RWPE2 (cell line): ENCODE measurements at regions not wholly inside any gene's neighbourhood (a gene's known extent, or its start where the extent isn't known, plus 50 kb on each side); places are given as distances from the start of the nearest gene placed in this dataset.

Source experiments
- ATAC-seq: fragments of 200-7000 bp; cut with Tn5 transposase; 3 replicates; pipeline ENCODE4 v1.9.1; 2021; ENCODE audit warnings: low read depth
- DNase-seq: peaks from one replicate; pipeline ENCODE4 v3.0.0-alpha.2; 2020; ENCODE audit warnings: low spot score
- H3K27ac ChIP-seq: fragments of 450-650 bp; 2 replicates; pipeline ENCODE4 v1.5.1; 2017; ENCODE audit warnings: mild to moderate bottlenecking; ENCODE audit not compliant: poor library complexity, severe bottlenecking
- H3K27me3 ChIP-seq: fragments of 250-450 bp; sonication (Bioruptor Pico); 2 replicates; pipeline ENCODE4 v1.5.1; 2021; ENCODE audit warnings: mild to moderate bottlenecking, moderate library complexity; ENCODE audit not compliant: insufficient read depth, poor library complexity, severe bottlenecking
- H3K36me3 ChIP-seq: fragments of 250-450 bp; sonication (Bioruptor Pico); 2 replicates; pipeline ENCODE4 v1.5.1; 2020; ENCODE audit warnings: low read depth, mild to moderate bottlenecking, moderate library complexity
- H3K4me1 ChIP-seq: fragments of 250-450 bp; sonication (Bioruptor Pico); 2 replicates; pipeline ENCODE4 v1.5.1; 2021; ENCODE audit warnings: mild to moderate bottlenecking, moderate library complexity; ENCODE audit not compliant: insufficient read depth, poor library complexity, severe bottlenecking
- H3K4me3 ChIP-seq: fragments of 250-450 bp; sonication (Bioruptor Pico); 2 replicates; pipeline ENCODE4 v1.5.1; 2021; ENCODE audit warnings: mild to moderate bottlenecking, moderate library complexity; ENCODE audit not compliant: severe bottlenecking
- H3K9me3 ChIP-seq: fragments of 250-450 bp; sonication (Bioruptor Pico); 2 replicates; pipeline ENCODE4 v1.5.1; 2021; ENCODE audit warnings: mild to moderate bottlenecking, moderate library complexity; ENCODE audit not compliant: severe bottlenecking
- TF ChIP-seq, protein P1 (sequence below): fragments of 450-650 bp; IDR thresholded peaks from one replicate; pipeline ENCODE4 v1.5.1; 2017; ENCODE audit warnings: mild to moderate bottlenecking, moderate library complexity; ENCODE audit not compliant: poor library complexity, severe bottlenecking

DNA sequence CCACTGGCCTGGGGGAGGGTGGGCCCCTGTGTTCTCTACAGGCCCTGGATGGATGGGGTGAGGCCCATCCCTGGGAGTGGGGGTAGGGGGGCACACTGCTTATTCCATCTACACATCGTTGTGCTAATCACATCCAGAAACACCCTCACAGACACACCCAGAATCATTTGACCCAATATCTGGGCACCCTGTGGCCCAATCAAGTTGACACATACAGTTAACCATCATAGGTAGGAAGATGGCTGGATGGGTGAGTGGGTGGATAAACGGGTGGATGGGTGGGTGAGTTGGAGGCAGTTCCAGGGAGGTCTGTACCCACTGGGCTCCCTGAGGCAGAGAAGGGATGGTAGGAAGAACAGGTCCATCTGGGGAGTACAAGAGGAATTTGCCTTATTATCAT is 81.3 kb upstream of the LINC01488 start:
- DNase-seq: no peak
- no peaks in the 10 kb centered on the region for H3K9me3 ChIP-seq
- no peak overlapping the region for H3K4me3 ChIP-seq
- H3K36me3 ChIP-seq: no peaks in the 10 kb centered on the region
- H3K27ac ChIP-seq: no peak overlapping the region
- no peaks in the 10 kb centered on the region for H3K4me1 ChIP-seq
- TF ChIP-seq, protein P1, sequence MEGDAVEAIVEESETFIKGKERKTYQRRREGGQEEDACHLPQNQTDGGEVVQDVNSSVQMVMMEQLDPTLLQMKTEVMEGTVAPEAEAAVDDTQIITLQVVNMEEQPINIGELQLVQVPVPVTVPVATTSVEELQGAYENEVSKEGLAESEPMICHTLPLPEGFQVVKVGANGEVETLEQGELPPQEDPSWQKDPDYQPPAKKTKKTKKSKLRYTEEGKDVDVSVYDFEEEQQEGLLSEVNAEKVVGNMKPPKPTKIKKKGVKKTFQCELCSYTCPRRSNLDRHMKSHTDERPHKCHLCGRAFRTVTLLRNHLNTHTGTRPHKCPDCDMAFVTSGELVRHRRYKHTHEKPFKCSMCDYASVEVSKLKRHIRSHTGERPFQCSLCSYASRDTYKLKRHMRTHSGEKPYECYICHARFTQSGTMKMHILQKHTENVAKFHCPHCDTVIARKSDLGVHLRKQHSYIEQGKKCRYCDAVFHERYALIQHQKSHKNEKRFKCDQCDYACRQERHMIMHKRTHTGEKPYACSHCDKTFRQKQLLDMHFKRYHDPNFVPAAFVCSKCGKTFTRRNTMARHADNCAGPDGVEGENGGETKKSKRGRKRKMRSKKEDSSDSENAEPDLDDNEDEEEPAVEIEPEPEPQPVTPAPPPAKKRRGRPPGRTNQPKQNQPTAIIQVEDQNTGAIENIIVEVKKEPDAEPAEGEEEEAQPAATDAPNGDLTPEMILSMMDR: no peak
- ATAC-seq: no peak
- no peaks in the 10 kb centered on the region for H3K27me3 ChIP-seq

DNA sequence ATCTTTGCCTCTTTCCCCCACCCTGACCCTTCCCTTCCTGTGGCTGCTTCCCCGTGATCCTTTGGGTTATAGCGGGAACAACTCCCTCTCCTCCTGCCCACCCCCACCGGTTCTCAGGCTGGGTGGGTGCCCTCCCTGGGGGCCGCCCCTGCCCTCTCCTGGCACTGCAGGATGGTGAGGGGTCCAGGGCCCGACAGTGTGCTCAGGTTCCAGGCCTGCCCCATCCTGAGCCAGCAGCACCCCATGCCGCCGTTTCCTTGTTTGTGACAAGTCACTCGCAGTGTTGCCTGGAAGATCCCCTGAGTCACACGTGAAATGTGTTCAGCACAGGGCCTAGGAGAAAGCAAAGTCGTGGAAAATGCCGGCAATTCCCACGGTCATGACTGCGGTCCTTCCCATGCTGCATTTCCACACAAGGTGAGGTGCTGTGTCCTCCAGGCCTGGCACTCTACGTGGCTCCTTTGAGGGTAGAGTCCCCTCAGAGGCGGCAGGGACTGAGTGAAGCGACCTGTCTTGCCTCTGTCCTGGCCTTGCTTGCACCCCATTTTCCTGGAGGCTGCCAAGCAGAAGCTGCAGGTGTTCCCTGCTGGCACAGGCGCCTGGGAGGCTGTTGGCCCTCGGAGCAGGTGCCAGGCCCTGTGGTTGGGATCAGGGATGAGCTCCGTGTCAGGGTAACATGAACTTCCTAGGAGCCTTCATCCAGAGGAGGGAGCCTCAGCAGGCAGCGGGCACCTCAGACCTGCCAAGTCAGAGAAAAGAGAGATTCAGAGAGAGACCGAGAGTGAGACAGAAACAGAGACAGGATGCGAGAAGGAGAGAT is 80.5 kb upstream of the LINC01488 start:
- Histone ChIP-seq H3K4me3 (no peak overlapping the region), H3K27ac (no peak overlapping the region), H3K9me3 (no peaks in the 10 kb centered on the region), H3K27me3 (no peaks in the 10 kb centered on the region), H3K36me3 (no peaks in the 10 kb centered on the region), H3K4me1 (no peaks in the 10 kb centered on the region)
- ATAC-seq (no peak), DNase-seq (no peak)
- TF ChIP-seq, protein P1: no peak

DNA sequence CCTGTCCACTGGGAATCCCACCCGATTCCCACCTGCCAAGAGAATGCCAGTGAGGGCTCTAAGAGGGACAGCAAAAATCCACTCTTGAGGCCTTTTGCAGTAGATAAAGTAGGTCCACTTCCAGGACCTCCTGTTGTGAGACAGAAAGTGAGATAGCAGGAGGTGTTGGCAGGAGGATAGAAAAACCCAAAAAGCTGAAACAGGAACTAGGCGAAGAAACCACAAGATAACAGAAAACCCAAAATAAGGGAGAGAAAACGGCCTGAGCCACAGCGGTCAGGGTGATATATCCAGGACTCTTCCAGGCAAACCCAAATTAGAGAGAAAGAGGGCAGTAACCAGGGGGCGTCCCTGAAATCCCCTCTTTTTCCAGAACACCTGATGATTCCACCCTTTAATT is 79.7 kb upstream of the LINC01488 start:
- Histone ChIP-seq H3K27ac (no peak overlapping the region), H3K27me3 (no peaks in the 10 kb centered on the region), H3K4me3 (no peak overlapping the region), H3K36me3 (no peaks in the 10 kb centered on the region), H3K9me3 (no peaks in the 10 kb centered on the region), H3K4me1 (no peaks in the 10 kb centered on the region)
- no peak for ATAC-seq
- no peak for DNase-seq
- TF ChIP-seq, protein P1: no peak

DNA sequence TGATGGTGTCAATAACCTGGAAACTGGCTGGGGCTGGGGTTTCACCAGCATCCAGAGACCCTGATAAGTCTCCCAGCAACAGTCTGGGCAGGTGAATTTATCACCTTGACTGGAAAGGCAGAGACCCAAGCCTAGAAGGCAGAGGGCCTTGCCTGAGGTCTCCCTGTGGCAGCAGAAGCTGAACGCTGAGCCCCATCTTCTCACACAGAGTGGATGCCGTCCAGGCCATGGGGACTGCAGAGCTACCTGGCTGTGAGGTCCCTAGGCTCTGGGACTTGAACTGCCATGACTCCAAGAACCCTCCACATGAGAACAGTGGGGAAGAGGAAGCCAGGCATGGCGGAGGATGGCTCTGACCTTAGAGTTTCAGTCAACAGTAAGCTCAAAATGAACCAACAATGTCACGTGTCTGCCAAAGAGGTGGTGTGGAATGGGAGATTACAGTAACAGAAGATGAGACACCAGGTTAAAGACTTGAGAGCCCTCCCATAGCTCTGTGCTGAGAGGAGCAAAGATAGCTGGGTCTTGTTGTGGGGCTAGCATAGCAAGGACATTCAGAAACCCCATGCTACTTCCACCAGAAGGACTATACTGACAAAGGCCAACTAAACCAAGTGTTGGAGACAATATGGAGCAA is 79.1 kb upstream of the LINC01488 start:
- no peak for ATAC-seq
- Histone ChIP-seq H3K4me3 (no peak overlapping the region), H3K36me3 (no peaks in the 10 kb centered on the region), H3K27me3 (no peaks in the 10 kb centered on the region), H3K4me1 (no peaks in the 10 kb centered on the region), H3K9me3 (no peaks in the 10 kb centered on the region), H3K27ac (no peak overlapping the region)
- TF ChIP-seq, protein P1: no peak
- DNase-seq: no peak
